ENCODE measurements at regions not wholly inside any gene's neighbourhood (a gene's known extent, or its start where the extent isn't known, plus 50 kb on each side); places are given as distances from the start of the nearest gene placed in this dataset.

DNA sequence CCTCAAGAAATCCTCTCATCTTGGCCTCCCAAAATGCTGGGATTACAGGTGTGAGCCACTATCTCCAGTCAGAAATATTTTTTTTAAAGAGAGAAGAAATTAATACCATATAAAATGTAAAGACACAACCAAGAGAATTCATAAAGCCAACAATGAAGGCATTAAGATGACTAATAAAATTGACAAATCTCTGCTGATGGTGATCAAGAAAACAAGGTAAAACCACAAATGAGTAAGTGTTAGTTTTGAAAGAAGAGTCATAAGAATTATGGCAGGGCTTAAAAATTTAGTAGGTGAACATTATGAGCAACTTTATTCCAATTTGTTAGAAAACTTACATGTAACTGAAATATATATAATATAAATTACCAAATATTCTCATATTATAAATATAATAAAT lies 752.8 kb upstream of the CELF4 start:
- DNase-seq (no peak), ATAC-seq (ENCODE audit: low FRiP score in 2 of 2) (no peak)
- no peaks in the 10 kb centered on the region for H3K27me3 ChIP-seq
- H3K4me1 ChIP-seq = no peaks in the 10 kb centered on the region
- no peaks in the 10 kb centered on the region for H3K36me3 ChIP-seq
- TF ChIP-seq POLR2AphosphoS5 (IDR thresholded peaks at IDR 0.05) (no peak), EP300 (IDR thresholded peaks at IDR 0.05) (no peak), POLR2A (IDR thresholded peaks at IDR 0.05) (no peak)
- TF ChIP-seq, protein P1, sequence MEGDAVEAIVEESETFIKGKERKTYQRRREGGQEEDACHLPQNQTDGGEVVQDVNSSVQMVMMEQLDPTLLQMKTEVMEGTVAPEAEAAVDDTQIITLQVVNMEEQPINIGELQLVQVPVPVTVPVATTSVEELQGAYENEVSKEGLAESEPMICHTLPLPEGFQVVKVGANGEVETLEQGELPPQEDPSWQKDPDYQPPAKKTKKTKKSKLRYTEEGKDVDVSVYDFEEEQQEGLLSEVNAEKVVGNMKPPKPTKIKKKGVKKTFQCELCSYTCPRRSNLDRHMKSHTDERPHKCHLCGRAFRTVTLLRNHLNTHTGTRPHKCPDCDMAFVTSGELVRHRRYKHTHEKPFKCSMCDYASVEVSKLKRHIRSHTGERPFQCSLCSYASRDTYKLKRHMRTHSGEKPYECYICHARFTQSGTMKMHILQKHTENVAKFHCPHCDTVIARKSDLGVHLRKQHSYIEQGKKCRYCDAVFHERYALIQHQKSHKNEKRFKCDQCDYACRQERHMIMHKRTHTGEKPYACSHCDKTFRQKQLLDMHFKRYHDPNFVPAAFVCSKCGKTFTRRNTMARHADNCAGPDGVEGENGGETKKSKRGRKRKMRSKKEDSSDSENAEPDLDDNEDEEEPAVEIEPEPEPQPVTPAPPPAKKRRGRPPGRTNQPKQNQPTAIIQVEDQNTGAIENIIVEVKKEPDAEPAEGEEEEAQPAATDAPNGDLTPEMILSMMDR (IDR thresholded peaks at IDR 0.05) = no peak
- no peak overlapping the region for H3K27ac ChIP-seq
- no peaks in the 10 kb centered on the region for H3K9me3 ChIP-seq
- H3K4me3 ChIP-seq = no peak overlapping the region

DNA sequence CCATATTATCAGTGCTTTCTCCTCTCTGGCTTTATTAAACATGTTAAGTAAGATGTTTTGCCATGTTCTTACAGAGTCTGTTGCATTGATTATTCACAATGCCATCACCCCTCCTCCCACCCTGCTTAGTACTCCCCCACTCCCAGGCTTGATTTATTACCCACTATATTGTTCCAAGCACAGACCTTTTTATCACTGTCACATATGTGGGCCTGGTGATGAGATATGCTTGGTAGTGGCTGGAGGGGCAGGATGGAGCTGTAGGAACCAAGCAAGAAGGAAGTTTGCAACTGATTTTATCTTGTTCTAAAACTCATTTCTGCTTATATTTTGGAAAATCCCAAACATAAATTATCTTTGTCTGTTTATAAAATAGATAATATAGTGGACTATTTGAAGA lies 748.2 kb upstream of the CELF4 start:
- DNase-seq (no peak), ATAC-seq (ENCODE audit: low FRiP score in 2 of 2) (no peak)
- Histone ChIP-seq H3K36me3 (no peaks in the 10 kb centered on the region), H3K4me1 (no peaks in the 10 kb centered on the region), H3K27me3 (no peaks in the 10 kb centered on the region), H3K4me3 (no peak overlapping the region), H3K9me3 (no peaks in the 10 kb centered on the region), H3K27ac (no peak overlapping the region)
- TF ChIP-seq EP300 (IDR thresholded peaks at IDR 0.05) (no peak), POLR2AphosphoS5 (IDR thresholded peaks at IDR 0.05) (no peak), POLR2A (IDR thresholded peaks at IDR 0.05) (no peak)
- TF ChIP-seq, protein P1 (IDR thresholded peaks at IDR 0.05) = no peak

DNA sequence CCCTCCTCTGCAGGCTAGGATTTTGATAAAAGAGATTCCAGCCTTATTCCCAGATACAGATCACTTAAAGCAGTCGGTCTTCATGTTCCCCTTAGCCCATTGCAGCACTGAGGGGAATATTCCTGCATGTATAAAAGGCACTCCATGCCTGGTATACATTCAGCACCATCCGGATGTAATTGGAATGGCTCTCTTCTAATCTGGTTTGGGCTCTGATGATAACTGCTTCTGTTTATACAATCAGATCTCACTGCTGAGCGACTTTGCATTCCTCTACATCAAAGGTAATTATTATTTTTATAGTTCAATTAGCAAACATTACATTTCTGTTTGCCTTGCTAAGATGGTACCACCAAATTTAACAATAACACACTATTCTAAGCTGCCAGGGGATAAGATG lies 746.9 kb upstream of the CELF4 start:
- 51 to 65% methylated on average over 3 of the region's 3 CpGs for WGBS, 2 donors
- H3K4me1 ChIP-seq = no peaks in the 10 kb centered on the region
- TF ChIP-seq, protein P1 (IDR thresholded peaks at IDR 0.05) = no peak
- TF ChIP-seq POLR2A (IDR thresholded peaks at IDR 0.05) = no peak
- no peak for TF ChIP-seq POLR2AphosphoS5 (IDR thresholded peaks at IDR 0.05)
- TF ChIP-seq EP300 (IDR thresholded peaks at IDR 0.05) = no peak
- no peaks in the 10 kb centered on the region for H3K27me3 ChIP-seq
- no peak for ATAC-seq (ENCODE audit: low FRiP score in 2 of 2)
- H3K4me3 ChIP-seq = no peak overlapping the region
- no peaks in the 10 kb centered on the region for H3K36me3 ChIP-seq
- H3K9me3 ChIP-seq = no peaks in the 10 kb centered on the region
- H3K27ac ChIP-seq = no peak overlapping the region
- DNase-seq = no peak

DNA sequence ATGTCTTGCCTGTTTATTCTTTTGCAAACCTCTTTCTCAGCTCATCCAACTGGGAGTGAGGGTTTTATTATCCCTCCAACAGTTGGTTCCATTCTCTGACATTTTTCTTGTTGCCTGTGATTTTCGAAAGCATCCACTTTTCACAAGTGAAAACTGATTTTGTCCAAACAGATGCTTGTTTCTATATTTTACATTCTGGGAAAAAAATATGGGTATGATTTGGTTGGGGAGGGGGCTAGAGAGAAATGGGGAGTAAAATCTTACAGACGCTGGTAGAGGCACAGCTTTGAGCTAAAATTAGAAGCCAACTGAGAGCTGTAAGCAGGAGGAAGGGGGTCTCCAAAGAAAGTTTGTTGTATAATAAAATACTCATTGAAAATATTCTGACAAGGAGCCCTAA lies 745.3 kb upstream of the CELF4 start:
- 87 to 95% methylated on average over 2 of the region's 2 CpGs for WGBS, 2 donors
- no peaks in the 10 kb centered on the region for H3K4me1 ChIP-seq
- no peak for DNase-seq
- no peak for ATAC-seq (ENCODE audit: low FRiP score in 2 of 2)
- no peak overlapping the region for H3K27ac ChIP-seq
- no peaks in the 10 kb centered on the region for H3K9me3 ChIP-seq
- H3K36me3 ChIP-seq = no peaks in the 10 kb centered on the region
- no peaks in the 10 kb centered on the region for H3K27me3 ChIP-seq
- TF ChIP-seq EP300 (IDR thresholded peaks at IDR 0.05) (no peak), POLR2AphosphoS5 (IDR thresholded peaks at IDR 0.05) (no peak)
- TF ChIP-seq, protein P1 (IDR thresholded peaks at IDR 0.05) = no peak
- no peak overlapping the region for H3K4me3 ChIP-seq

DNA sequence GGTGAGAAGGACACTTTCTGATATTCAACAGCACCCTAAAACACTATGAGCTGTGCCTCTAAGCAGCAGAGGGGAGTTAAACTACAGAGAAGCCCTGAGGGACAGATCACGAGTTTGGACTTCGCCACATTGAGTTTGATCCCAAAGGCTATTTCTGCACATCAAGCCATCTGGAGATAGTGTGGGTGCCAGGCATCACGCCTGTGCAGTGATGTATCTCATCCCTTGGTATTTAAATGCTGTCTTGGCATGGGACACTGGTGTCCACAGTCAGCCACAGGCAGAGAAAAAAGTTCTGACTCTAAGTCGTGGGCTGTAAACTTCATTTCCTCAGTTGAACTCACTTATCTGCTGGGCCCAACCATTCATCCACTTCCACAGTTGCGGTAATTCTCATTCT lies 742.3 kb upstream of the CELF4 start:
- H3K9me3 ChIP-seq = no peaks in the 10 kb centered on the region
- H3K27me3 ChIP-seq = no peaks in the 10 kb centered on the region
- WGBS, 2 donors = 77 to 83% methylated on average over 5 of the region's 5 CpGs
- DNase-seq (no peak), ATAC-seq (ENCODE audit: low FRiP score in 2 of 2) (no peak)
- TF ChIP-seq, protein P1 (IDR thresholded peaks at IDR 0.05) = no peak
- TF ChIP-seq EP300 (IDR thresholded peaks at IDR 0.05) = no peak
- no peak for TF ChIP-seq POLR2AphosphoS5 (IDR thresholded peaks at IDR 0.05)
- TF ChIP-seq POLR2A (IDR thresholded peaks at IDR 0.05) = no peak
- H3K36me3 ChIP-seq = no peaks in the 10 kb centered on the region
- H3K4me3 ChIP-seq = no peak overlapping the region
- no peak overlapping the region for H3K27ac ChIP-seq
- H3K4me1 ChIP-seq = no peaks in the 10 kb centered on the region
